AG04449 (cell line): ENCODE measurements at regions not wholly inside any gene's neighbourhood (a gene's known extent, or its start where the extent isn't known, plus 50 kb on each side); places are given as distances from the start of the nearest gene placed in this dataset.

ENCODE experiments used
- CTCF ChIA-PET: fragments of 350-600 bp; formaldehyde crosslinking; extraction: SDS; loops from one replicate; lab custom pipeline; 2021; ENCODE audit warnings: antibody characterized with exemption; lab: Yijun Ruan, JAX
- POLR2A ChIA-PET: fragments of 400-600, 350-600 bp; formaldehyde crosslinking; extraction: SDS; loops from one replicate; lab custom pipeline; 2020; ENCODE audit warnings: antibody characterized with exemption, inconsistent platforms; lab: Yijun Ruan, JAX
- DNase-seq: peaks from one replicate; pipeline ENCODE4 v3.0.0-alpha.2; 2010; ENCODE audit warnings: low read depth, low spot score
- H3K4me3 ChIP-seq: 2 replicates; pipeline ENCODE4 v1.5.1; 2011; ENCODE audit warnings: low read depth, mild to moderate bottlenecking, control low read depth, low read length
- CTCF ChIP-seq: IDR thresholded peaks from one replicate; pipeline ENCODE4 v1.5.1; 2011; ENCODE audit warnings: mild to moderate bottlenecking, moderate library complexity, low read length, control low read depth, inconsistent platforms; ENCODE audit not compliant: insufficient read depth; ENCODE audit errors: missing control alignments

- H3K4me3 ChIP-seq: no peak overlapping the region
- POLR2A ChIA-PET: no interaction called here
- TF ChIP-seq CTCF: no peak
- CTCF ChIA-PET: no interaction called here
- DNase-seq: no peak
Observed at GRCh38 chr12:78315028-78315427, 484.3 kb downstream of the NAV3 start.

- TF ChIP-seq CTCF: no peak
Observed at GRCh38 chr12:78316136-78316535, 485.4 kb downstream of the NAV3 start.

GRCh38 chr12:78316631-78317468 lies 486.2 kb downstream of the NAV3 start:
- no peak overlapping the region for H3K4me3 ChIP-seq
- DNase-seq: no peak
- POLR2A ChIA-PET: no interaction called here
- no peak for TF ChIP-seq CTCF
- CTCF ChIA-PET: no interaction called here

More at GRCh38 chr12:78316136-78316535, 485.4 kb downstream of the NAV3 start:
- CTCF ChIA-PET: no interaction called here
- no peak for DNase-seq
- POLR2A ChIA-PET: no interaction called here
- H3K4me3 ChIP-seq: no peak overlapping the region

GRCh38 chr12:78321696-78322095 lies 491.0 kb downstream of the NAV3 start:
- no peak for TF ChIP-seq CTCF
- DNase-seq: no peak
- no peak overlapping the region for H3K4me3 ChIP-seq
- ChIA-PET POLR2A (interaction anchor here (0.5 kb wide), 1 partner anchor 1025 kb away, joined by 3 read pairs; no protein-coding TSS in a partner anchor), CTCF (no interaction called here)

GRCh38 chr12:78323226-78323625 lies 492.5 kb downstream of the NAV3 start:
- H3K4me3 ChIP-seq: no peak overlapping the region
- no peak for TF ChIP-seq CTCF
- POLR2A ChIA-PET: no interaction called here
- CTCF ChIA-PET: no interaction called here
- DNase-seq: no peak

GRCh38 chr12:78324234-78324633 lies 493.5 kb downstream of the NAV3 start:
- TF ChIP-seq CTCF: no peak
- H3K4me3 ChIP-seq: no peak overlapping the region
- CTCF ChIA-PET: no interaction called here
- POLR2A ChIA-PET: no interaction called here
- no peak for DNase-seq
